ENCODE measurements at regions not wholly inside any gene's neighbourhood (a gene's known extent, or its start where the extent isn't known, plus 50 kb on each side); places are given as distances from the start of the nearest gene placed in this dataset.

DNA sequence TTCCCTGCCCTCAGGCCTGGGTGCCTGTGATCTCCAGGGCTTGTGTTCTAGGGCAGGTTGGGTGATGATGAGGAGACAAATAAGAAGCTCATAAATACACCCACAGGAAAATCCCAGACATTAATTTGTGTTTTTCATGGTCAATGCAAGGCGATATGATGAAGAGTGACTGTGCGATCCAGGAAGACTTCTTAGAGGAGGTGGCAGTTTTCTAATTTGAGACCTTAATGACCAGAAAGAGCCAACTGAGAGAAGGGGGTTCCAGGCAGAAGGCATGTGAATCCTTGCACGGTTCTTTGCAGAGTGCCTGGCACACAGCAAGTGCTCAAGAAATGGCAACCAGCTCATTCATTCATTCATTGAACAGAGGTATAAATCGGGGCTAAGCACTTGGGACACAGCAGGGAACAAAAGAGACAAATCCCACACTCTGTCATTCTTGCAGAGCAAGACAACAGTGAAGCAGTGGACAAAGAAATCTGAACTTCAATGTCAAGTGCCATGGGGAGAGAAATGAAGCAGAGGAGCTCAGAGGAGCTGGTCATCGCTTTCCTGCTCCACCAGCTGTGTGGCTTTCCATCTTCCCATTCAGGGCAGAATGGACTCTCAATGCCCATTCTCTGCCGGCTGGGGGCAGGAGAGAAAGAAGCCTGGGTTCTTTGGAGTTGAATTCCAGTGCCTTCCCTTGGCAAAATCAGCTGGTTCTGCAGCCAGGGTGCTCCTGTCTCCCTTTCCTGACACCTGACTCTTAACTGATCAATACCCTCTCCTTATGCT, 128.3 kb downstream of the AACS start:
- no peak for DNase-seq (ENCODE audit: low spot score)

DNA sequence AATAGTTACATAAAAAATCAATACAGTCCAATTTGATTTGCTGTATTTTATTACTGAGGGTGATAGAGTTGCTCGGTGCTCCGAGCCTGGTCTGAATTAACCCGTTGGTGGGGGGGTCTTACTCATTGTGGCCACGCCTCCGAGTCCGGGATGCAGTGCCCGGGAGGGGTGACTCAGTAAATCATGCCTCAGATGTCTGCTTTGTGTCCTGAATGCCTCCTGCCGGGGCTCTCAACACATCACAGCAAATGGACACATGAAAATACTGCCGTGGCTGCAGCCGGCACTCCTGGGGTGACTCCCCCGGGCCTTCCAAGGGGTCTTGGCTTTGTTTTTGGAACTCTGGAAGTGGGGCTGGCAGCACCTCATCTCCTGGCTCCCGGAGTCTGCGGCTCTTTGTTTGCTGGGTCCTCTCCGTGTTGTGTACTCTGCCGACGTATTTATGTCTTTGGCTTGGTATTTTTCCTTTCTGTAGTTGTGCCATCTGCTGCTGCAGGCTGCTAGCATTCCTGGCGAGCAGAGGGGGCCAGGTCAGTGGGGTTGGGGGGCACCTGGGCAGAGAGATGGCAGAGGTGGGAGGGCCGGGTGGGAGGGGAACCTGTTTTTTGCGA, 129.0 kb downstream of the AACS start:
- DNase-seq (ENCODE audit: low spot score), result peak; percentile 39

- DNase-seq (ENCODE audit: low spot score), result no peak
These were observed 129.8 kb downstream of the AACS start for GRCh38 chr12:125194987-125195386.

- DNase-seq (ENCODE audit: low spot score), result no peak
These were observed 132.1 kb downstream of the AACS start for GRCh38 chr12:125197326-125197725.

GRCh38 chr12:125198652-125199051, 133.4 kb downstream of the AACS start:
- DNase-seq (ENCODE audit: low spot score), result no peak

- no peak for DNase-seq (ENCODE audit: low spot score)
These were observed 135.9 kb downstream of the AACS start for GRCh38 chr12:125201090-125201489.

DNA sequence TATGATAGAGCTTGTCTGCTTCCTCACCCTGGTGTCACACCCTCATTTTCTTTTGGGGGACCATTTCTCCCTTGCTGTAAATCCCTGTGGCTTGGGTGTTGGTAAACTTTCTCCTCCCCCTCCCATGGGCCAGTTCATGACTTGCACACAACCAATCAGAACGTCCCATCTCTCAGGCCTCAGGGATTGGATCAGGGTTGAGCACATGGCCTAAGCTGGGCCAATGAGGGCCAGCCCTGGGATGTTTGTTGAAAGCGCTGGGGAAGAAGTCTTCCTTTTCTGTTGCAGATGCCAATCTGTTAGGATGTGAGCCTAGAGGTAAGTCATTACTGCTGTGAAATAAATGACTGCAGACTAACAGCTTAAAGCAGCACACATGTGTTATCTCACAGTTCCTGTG, 136.7 kb downstream of the AACS start:
- no peak for DNase-seq (ENCODE audit: low spot score)

DNA sequence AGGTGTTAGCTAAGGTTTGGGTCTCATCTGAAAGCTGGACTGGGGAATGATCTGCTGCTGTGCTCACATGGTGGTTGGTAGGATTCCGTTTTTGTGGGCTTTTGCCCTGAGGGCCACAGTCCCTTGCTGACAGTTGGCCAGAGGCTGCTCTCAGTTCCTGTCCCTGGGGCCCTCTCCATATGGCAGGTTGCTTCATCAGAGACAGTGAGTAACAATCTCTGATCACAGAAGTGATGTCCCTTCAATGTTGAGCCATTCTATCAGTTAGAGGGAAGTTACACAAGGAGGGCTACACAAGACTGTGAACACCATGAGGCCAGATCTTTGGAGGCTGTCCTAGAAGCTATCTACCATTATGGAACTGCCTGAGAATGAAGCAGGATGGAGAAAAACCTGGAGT, 137.2 kb downstream of the AACS start:
- DNase-seq (ENCODE audit: low spot score), result no peak

DNA sequence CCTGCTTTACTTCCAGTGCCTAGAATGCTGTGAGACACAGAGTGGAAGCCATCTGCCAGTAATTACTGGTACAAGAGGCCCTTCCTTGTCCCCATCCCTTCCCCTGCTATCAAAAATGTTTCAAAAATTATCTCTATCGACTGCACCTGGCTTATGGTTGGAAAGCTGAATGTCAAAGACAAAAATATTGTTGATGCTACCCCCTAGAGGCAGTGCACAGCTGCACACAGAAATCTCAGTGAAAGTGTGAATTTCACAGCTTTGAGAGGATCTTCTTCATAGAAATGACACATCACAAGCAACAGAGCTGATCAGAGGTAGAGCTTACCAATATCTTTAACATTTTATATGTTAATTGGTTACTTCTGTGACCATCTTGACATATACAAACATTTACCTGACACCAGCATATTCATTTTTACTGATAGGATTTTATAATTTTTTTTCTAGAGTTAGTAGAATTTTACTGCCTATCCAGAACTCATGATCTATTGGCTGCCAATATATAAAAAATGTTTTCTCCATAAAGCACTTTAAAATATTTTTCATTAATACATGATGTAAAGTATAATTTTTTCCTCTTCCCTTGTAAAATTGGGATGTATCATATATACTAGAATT, 138.0 kb downstream of the AACS start:
- peak; percentile 19 for DNase-seq (ENCODE audit: low spot score)

- DNase-seq (ENCODE audit: low spot score), result no peak
These were observed 140.2 kb downstream of the AACS start for GRCh38 chr12:125205386-125205785.

DNA sequence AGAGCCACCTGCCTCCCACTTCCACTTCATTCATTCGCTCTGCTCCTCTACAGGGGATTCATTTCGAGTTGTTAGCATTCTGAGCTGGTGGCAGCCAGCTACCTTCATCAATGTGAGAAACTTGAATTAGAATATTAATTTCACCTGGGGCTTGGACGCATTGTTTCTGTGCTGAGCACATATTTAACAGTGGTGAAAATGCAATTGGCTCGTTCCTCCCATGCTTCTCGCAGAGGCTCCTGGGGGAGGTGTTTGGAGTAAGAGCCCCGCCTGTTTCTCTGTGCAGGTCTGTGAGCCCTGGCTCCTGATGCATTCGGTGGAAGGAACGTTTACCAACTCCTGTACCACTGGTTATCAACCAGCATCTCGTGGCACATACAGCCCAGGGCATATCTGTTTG, 141.5 kb downstream of the AACS start:
- DNase-seq (ENCODE audit: low spot score), result no peak

GRCh38 chr12:125208334-125208733, 143.1 kb downstream of the AACS start:
- DNase-seq (ENCODE audit: low spot score), result no peak

DNA sequence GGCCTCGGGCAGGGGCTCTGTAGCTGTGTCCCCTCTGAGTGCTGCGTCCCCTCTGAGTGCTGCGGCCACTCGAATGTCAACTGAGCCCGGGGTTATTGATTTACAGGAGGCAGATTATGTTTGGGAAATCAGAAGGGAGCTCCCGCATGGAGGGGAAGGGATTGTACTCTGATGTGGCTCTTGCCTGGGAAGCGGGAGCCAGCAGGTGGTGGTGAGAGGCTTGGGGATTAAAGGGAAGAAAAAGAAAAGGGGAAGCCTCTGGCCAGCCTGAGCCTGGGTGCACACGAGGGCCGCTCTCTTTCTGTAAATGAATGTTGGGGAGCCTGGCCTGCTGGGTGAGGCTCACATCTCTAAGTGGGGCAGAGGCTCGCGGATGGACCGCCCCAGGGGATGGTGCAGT, 143.7 kb downstream of the AACS start:
- no peak for DNase-seq (ENCODE audit: low spot score)

DNA sequence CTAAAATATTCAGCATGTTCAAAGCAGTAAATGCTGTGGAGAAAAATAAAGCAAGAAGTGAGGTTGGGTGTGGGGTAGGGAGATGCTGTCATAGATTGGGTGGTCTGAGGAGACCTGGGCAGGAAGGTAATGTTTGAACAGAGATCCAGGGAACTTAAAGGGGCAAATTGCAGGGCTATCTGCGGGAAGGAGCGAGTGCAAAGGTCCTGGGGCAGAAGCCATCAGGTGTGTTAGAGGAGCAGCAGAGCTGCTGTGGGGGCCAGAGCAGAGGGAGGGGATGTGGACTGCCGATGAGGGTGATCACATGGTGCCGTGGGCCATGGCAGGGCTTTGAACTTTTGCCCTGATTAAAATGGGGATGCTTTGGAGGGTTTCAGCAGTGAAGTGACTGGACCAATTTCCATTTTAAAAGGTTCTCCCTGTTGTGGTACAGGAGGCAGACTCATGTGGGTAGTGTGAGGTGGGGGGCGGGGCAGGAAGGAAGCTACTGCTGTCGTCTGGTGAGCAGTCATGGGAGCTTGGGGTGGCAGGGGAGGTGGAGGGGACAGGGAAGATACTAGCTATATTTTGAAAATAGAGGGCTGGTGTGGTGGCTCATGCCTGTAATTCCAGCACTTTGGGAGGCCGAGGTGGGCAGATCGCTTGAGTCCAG, 145.0 kb downstream of the AACS start:
- no peak for DNase-seq (ENCODE audit: low spot score)

DNA sequence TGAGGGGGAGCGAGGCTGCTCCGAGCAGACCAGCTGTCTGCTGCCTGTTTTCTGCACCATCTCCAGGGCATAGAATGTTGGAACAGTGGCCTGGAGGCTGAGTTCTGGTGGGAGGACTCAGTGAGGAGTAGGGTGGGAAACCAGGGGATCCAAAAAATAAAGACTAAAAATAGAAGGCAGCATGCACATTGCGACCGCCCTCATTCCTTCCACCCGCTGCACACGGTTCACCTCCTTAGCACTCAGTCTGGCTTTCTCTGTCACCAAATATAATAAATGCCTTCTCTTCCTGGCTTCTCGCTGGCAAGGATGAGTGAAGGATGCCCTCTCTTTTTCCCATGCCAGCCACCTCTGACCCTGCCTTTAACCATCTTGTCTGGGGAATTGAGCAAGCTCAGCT, 146.2 kb downstream of the AACS start:
- DNase-seq (ENCODE audit: low spot score), result no peak

DNA sequence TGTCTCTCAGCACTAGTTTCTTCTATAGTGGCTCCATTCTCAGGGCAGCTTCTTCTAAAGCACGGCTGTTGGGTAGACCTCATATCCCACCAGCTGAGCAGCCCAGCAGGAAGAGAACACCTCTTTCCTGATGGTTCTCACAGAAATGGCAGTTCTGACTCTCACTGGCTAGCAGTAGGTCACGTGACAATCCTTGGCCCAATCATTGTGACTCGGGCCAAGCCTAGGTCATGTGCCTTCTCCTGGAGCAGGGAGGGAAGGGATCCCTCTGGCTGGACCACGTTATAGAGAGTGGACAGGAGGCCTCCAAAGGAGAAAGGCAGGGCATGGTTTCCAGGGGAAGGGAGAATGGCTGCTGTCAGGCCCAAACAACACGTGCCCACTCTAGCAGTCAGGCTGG, 149.1 kb downstream of the AACS start:
- no peak for DNase-seq (ENCODE audit: low spot score)

- DNase-seq (ENCODE audit: low spot score), result no peak
These were observed 151.5 kb downstream of the AACS start for GRCh38 chr12:125216756-125217155.

GRCh38 chr12:125217308-125217707, 152.1 kb downstream of the AACS start:
- no peak for DNase-seq (ENCODE audit: low spot score)

- DNase-seq (ENCODE audit: low spot score), result no peak
These were observed 153.7 kb downstream of the AACS start for GRCh38 chr12:125218952-125219351.

- DNase-seq (ENCODE audit: low spot score), result no peak
These were observed 155.4 kb downstream of the AACS start for GRCh38 chr12:125220404-125221273.

DNA sequence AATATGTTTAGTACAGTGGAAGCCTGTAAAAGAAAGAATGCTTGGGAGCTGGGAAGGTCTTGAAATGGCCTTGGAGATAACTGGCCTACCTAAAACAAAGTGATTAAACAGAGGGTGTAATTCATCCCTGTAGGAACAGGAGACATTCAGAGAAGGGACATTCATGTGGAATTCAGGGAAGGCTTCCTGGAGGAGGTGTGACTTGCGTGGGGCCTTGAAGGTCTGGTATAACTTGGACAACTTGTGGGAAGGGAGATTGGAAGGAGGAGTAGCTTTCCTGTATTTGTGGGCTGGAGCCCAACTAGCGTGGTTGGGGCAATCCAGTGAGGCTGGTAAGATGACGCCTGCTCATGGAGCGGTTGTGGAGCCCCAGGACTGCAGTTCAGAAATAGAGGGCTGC, 156.4 kb downstream of the AACS start:
- no peak for DNase-seq (ENCODE audit: low spot score)

- no peak for DNase-seq (ENCODE audit: low spot score)
These were observed 157.6 kb downstream of the AACS start for GRCh38 chr12:125222876-125223275.

All from AG08395 (cell line).